SK-N-SH treated with all-trans-retinoic acid at 6 μM for 48 hours (cell line): ENCODE measurements at regions not wholly inside any gene's neighbourhood (a gene's known extent, or its start where the extent isn't known, plus 50 kb on each side); places are given as distances from the start of the nearest gene placed in this dataset.

ENCODE experiments used
- BACH2 ChIP-seq: fragments of 250-450 bp; sonication (Bioruptor Pico); IDR thresholded peaks from 2 replicates; pipeline ENCODE4 v1.9.0; 2021; ENCODE audit warnings: mild to moderate bottlenecking, borderline replicate concordance
- CREB5 ChIP-seq: fragments of 250-450 bp; sonication (Bioruptor Pico); IDR thresholded peaks from 2 replicates; pipeline ENCODE4 v1.5.1; 2020; ENCODE audit warnings: low read depth, mild to moderate bottlenecking, moderate library complexity
- GLIS3 ChIP-seq: fragments of 250-450 bp; sonication (Bioruptor Pico); IDR thresholded peaks from 2 replicates; pipeline ENCODE4 v1.5.0; 2020; ENCODE audit warnings: mild to moderate bottlenecking, moderate library complexity
- POU6F1 ChIP-seq: fragments of 250-450 bp; sonication (Bioruptor Pico); IDR thresholded peaks from 2 replicates; pipeline ENCODE4 v1.8.0; 2021; ENCODE audit warnings: low read depth, mild to moderate bottlenecking, moderate library complexity, borderline replicate concordance
- PPARA ChIP-seq: fragments of 250-450 bp; sonication (Bioruptor Pico); IDR thresholded peaks from 2 replicates; pipeline ENCODE4 v1.5.0; 2020; ENCODE audit warnings: mild to moderate bottlenecking, borderline replicate concordance
- RARB ChIP-seq: fragments of 250-450 bp; sonication (Bioruptor Pico); IDR thresholded peaks from 2 replicates; pipeline ENCODE4 v1.8.0; 2021; ENCODE audit warnings: mild to moderate bottlenecking, moderate library complexity
- TOX ChIP-seq: fragments of 250-450 bp; sonication (Bioruptor Pico); IDR thresholded peaks from 2 replicates; pipeline ENCODE4 v1.8.0; 2021; ENCODE audit warnings: mild to moderate bottlenecking, moderate library complexity, borderline replicate concordance
- ZFP30 ChIP-seq: fragments of 450-650 bp; formaldehyde crosslinking; IDR thresholded peaks from 2 replicates; pipeline ENCODE4 v1.5.0; 2022; ENCODE audit warnings: mild to moderate bottlenecking, moderate library complexity
- ZNF565 ChIP-seq: fragments of 450-650 bp; formaldehyde crosslinking; conservative IDR thresholded peaks from 2 replicates; pipeline ENCODE4 v1.5.0; 2020; ENCODE audit warnings: low read depth, mild to moderate bottlenecking, moderate library complexity
- ZNF8 ChIP-seq: fragments of 450-650 bp; formaldehyde crosslinking; IDR thresholded peaks from 2 replicates; pipeline ENCODE4 v1.5.0; 2020; ENCODE audit warnings: mild to moderate bottlenecking, moderate library complexity

GRCh38 chr5:112685931-112686330 lies 51.8 kb upstream of the APC start:
- no peak for TF ChIP-seq BACH2 (CRISPR knock-in tag)
- no peak for TF ChIP-seq CREB5 (CRISPR knock-in tag)
- TF ChIP-seq POU6F1 = no peak
- no peak for TF ChIP-seq ZFP30 (CRISPR knock-in tag)
- no peak for TF ChIP-seq ZNF565 (CRISPR knock-in tag)
- TF ChIP-seq RARB (CRISPR knock-in tag) = no peak
- TF ChIP-seq ZNF8 (CRISPR knock-in tag) = no peak
- TF ChIP-seq GLIS3 (CRISPR knock-in tag) = no peak
- TF ChIP-seq TOX (CRISPR knock-in tag) = no peak
- TF ChIP-seq PPARA (CRISPR knock-in tag) = no peak
